Stimulated activated CD4-positive, alpha-beta T cell treated with anti-CD3 and anti-CD28 coated beads, Interleukin-4, amount 100 ng/mL, for 48 hours (primary cell): ENCODE measurements at regions not wholly inside any gene's neighbourhood (a gene's known extent, or its start where the extent isn't known, plus 50 kb on each side); places are given as distances from the start of the nearest gene placed in this dataset.
"Not testable (repeated sequence)": the region's sequence is repeated elsewhere in the genome, so short reads cannot be mapped to it uniquely, and the experiment has no call there.

Experiments
- DNase-seq, 2 donors: peaks; one replicate each; pipeline ENCODE4 v3.0.0-alpha.2; 2020; ENCODE audit warnings: low read depth in 2 of 2

- no peak for DNase-seq
Observed at GRCh38 chrX:13518126-13518525, 51.3 kb upstream of the EGFL6 start.

DNA sequence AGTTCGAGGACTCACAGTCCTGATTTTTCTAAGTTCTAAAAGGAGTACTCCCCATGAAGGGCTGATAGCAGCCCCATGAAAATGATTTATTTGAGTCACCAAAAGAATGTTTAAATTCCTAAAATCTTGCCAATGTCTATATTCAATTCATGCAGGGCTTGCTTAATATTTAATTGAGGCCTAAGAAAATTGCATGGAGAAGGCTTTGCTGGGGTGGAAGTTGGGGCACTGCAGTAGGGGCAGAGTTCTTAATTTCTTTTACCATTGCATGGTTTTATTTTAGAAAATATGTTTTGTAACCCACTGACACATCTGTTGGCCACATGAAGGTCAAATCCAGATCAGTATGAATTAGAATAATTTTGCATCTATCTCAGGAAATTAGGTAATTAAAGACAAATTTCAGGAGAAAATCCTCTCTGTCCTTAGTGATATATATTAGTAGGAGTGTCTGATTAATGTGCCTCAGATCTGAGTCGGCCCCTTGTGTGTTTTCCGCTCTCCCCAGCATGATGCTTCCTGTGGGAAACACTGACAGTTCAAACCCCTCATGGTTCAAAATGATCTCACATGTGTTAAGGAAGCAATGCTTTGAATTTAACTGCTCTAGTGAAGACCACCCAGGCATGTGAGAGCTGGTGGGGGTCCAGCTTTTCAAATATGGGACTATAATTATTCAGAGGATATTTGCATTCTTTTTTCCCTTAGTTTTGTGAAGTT is 54.0 kb upstream of the EGFL6 start:
- DNase-seq: no peak

DNA sequence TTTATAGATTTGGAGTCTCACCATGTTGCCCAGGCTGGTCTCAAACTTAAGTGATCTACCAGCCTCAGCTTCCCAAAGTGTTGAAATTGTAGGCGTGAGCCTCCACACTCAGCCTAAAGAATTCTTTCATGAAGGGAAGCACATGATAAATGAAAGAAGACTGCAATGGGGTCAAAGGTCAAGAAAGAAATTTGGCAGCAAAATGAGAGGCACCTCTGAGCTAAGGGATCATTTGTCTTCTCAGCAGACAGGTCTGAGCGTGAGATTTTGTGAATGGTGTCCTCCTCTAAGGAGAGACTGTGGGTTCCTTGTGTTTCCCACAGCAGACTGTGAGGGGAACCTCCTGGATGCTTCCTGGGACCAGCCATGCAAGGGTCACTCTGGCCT is 57.5 kb upstream of the EGFL6 start:
- DNase-seq: no peak

DNA sequence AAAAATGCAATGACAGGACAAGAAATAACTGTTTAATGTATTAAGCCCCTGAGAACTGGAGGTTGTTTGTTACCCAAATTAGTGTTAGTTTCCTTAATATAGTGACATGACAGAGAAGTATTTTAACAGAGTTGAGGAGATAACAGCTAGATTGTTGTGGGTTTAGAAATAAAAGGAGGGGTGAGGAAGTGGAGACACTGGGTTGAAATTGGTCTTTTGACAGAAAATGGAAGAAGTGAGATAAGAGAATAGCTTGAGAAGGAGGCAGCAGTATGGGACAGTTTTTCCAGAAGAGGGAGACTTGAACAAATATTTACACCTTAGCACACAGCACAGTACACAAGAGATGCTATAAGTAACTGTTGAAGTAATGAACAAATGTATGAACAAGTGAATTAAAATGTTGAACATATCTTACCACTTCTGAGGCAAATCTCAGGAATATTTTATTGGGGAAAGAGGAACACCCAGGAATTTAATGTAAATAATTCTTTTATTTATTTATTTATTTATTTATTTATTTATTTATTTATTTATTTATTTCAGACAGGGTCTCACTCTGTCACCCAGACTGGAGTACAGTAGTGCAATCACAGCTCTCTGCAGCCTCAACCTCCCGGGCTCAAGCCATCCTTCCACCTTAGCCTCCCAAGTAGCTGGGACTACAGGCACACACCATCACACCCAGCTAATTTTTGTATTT is 58.0 kb upstream of the EGFL6 start:
- no peak for DNase-seq

GRCh38 chrX:13507893-13508292 is 61.5 kb upstream of the EGFL6 start:
- no peak for DNase-seq

DNA sequence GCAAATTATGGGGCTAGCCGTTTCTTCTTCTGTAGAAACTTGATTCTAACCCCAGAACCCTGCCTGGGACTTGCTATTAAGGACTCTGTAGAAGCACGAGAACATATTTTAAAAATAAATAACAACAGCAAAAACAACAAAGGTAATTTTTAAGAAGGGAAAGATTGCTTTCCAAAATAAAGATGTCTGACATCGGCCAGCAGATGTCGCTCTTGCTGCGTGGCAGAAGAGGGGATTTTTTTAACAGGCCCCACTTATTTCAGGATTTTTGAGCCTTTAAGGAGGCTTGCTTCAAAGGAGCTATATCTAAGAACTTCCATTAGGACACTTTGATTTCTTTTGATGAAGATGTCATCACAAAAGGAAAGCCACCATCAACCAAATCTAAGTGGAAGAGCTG is 62.8 kb upstream of the EGFL6 start:
- DNase-seq: peak; percentile 20 to 33

- no peak for DNase-seq
Observed at GRCh38 chrX:13502590-13502989, 66.8 kb upstream of the EGFL6 start.

DNA sequence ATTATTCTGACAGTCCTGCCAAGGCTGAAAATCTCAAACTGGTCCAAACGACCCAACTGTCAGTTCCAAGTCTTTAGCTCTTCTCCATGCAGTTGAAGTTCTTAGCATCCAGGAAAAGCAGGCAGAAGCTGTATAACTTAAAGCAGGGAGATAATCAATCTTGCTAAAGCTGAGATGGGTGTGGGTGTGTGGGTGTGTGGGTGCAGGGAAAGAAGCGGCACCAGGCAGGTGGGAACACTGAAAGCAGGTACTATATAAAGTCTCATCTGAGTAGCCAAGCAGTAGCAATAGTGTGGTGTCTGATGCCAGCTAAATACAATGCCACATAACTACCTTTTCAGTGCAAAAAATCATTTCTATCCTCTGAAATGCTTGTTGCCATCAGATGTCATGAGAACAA is 69.7 kb upstream of the EGFL6 start:
- no peak for DNase-seq

DNA sequence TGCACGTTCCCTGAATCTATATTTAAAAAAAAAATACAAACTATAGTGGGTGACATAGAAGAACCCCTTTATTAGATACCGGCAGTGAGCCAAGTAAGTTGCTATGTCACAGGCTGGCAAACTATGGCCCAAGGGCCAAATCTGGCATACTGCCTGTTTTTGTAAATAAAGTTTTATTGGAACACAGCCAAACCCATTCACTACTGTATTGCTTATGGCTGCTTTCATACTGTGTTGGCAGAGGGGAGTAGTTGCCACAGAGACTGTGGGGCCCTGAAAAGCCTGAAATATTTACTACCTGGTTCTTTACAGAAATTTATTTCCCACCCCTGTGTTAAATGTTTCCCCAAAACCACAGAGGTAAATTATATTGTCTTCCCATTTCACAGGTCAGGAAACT is 71.2 kb upstream of the EGFL6 start:
- no peak for DNase-seq

- no peak for DNase-seq
Observed at GRCh38 chrX:13495232-13495631, 74.2 kb upstream of the EGFL6 start.

- DNase-seq: no peak
Observed at GRCh38 chrX:13494562-13494961, 74.8 kb upstream of the EGFL6 start.

- no peak for DNase-seq
Observed at GRCh38 chrX:13493659-13494058, 75.7 kb upstream of the EGFL6 start.

- DNase-seq: no peak
Observed at GRCh38 chrX:13492286-13492685, 77.1 kb upstream of the EGFL6 start.

GRCh38 chrX:13491061-13491460 is 78.3 kb upstream of the EGFL6 start:
- DNase-seq: no peak

DNA sequence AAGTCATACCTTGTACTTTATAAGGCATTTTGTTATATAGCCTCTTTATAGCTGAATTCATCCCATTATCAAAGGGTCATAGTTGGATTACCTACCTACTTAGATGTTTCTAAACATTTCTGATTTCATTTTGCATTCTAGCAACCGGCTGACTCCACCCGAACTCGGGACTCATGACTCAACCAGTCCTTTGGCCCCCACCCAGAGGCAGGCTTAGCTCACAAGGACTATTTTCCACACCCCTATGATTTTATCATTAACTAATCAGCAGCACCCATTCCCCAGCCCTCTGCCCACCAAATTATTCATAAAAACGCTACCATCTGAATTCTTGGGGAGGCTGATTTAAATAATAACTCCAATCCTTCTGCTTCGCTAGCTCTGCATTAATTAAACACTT is 79.9 kb upstream of the EGFL6 start:
- DNase-seq: no peak

DNA sequence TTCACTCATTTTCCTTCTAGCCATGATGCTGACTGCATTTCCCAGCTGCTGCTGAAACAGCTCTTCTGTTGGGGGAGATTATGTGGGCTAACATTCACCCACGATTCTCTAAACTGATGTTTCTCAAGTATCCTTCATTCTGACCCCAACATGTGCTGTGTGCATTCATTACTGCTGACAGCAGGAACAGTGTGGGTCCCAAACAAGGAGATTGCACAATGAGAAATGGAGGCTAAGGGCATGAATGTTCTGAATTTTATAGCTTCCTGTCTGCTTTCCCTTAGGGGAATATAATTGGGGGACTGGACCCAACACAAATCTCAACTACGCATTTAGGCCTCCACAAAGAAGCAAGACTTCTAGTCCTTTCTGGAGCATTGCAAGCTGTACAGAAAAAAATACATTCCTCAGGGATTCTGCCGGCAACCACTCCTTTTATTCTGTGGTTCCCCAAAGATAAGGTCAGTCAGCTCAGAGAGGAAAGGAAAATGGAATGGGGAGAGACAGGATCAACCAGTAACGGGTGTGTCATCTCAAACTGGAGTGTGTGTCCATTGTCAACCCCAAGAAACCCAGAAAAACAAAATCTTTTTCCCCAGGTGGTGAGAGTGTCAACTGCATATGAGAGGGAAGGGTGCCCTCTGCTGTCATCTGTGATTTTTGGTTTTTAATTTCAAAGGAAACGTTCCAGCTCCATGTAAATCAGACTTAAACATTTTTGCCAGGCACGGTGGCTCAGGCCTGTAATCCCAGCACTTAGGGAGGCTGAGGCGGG is 81.5 kb upstream of the EGFL6 start:
- peak; percentile 8 to 14 for DNase-seq

GRCh38 chrX:13485167-13485566 is 84.2 kb upstream of the EGFL6 start:
- DNase-seq: no peak

DNA sequence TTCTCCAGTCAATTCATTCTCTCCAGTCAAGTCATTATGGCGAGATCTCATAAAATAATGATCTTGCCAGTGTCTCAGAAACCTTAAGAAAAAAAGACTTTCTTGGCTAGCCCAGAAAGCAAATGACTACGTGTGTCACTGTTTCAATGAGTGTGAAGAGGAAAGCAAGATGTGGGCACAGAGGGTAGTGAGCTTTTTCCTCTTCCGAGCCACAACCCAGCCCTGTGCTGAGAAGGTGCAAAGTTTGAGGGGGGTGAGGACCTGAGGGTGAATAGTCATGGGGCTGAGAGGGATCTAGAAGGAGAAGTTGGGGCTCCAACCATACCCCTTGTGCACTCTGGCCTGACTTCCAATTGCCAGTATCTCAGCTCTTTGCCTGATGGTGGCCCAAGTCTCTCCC is 85.6 kb upstream of the EGFL6 start:
- DNase-seq: no peak

GRCh38 chrX:13482746-13483541 is 86.5 kb upstream of the EGFL6 start:
- DNase-seq: no peak

DNA sequence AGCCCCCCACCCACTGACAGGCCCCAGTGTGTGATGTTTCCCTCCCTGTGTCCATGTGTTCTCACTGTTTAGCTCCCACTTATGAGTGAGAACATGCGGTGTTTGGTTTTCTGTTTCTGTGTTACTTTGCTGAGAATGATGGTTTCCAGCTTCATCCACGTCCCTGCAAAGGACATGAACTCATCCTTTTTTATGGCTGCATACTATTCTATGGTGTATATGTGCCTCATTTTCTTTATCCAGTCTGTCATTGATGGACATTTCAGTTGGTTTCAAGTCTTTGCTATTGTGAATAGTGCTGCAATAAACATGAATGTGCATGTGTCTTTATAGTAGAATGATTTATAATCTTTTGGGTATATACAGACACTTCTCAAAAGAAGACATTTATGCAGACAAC is 88.6 kb upstream of the EGFL6 start:
- not testable (repeated sequence) for DNase-seq

DNA sequence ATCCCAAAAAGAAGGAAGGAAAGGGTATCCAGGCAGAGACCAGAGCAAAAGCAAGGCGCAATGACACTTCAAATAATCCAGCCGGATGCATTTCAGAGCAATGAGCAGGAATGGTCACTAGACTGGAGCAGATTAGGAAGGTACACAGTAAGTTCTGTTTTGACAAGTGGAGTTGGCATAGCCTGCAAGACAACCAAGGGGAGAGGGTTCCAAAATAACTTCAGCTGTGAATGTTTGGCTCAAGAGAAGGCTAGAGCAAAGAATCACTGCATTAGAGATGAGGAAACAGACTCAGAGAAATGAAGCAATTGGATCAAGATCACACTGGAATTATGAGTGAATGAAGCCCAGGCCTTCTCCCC is 90.0 kb upstream of the EGFL6 start:
- DNase-seq: no peak
